ENCODE measurements at regions not wholly inside any gene's neighbourhood (a gene's known extent, or its start where the extent isn't known, plus 50 kb on each side); places are given as distances from the start of the nearest gene placed in this dataset.
"Not testable (repeated sequence)": the region's sequence is repeated elsewhere in the genome, so short reads cannot be mapped to it uniquely, and the experiment has no call there.

DNA sequence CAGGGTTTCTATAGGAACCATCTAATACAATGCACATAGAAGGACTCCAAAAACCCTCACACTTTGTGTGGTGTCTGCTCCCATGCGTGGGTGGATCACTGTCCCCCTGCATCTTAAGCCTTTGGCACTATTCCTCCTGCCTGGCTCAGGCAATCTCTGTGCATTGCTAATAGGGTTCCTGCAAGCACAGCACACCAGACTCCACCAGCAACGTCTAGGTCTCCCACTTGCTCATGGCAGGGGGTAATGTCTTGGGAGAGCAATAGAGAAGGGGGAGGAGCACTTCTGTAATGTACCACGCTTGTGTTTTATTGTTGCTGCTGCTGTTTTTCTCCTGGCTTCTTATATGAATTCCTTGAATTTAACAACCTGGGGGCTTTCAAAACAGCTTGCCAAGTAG lies 182.6 kb upstream of the GLRA1 start:
- DNase-seq (ENCODE audit: low read depth) = no peak

DNA sequence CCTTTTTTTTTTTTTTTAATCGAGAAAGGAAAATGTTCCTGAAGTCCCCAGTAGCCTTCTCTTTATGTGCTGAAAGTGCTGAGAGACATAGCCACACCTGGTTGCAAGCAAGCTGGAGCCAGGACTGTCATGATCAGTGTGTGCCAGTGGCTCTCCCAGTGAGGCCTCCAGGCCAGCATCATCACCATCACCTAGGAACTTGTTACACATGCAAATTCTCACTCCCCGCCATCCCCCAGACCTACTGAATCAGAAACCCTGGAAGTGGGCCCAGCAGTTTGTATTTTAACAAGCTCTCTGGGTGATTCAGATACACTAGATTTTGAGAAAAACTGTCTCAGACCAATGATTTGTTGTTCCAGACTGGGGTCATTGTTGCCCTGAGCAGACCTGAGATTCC lies 181.9 kb upstream of the GLRA1 start:
- no peak for DNase-seq (ENCODE audit: low read depth)

DNA sequence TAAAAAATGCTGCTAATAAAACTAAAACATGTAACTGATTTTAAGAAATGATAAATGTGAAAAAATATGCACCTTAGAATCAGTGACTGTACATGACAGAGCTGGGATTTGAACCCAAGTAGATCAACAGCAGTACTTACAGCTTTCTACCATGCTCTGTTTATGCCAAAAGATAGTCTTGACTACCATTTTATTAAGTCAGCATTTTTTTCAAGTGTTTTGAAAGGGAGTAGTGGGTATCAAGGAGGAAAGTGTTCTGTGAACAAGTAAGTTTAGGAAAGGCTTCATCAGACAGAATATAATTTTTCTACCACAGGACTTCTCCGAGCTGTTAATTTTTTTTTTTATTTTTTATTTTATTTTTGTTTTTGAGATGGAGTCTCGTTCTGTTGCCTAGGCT lies 180.4 kb upstream of the GLRA1 start:
- no peak for DNase-seq (ENCODE audit: low read depth)

DNA sequence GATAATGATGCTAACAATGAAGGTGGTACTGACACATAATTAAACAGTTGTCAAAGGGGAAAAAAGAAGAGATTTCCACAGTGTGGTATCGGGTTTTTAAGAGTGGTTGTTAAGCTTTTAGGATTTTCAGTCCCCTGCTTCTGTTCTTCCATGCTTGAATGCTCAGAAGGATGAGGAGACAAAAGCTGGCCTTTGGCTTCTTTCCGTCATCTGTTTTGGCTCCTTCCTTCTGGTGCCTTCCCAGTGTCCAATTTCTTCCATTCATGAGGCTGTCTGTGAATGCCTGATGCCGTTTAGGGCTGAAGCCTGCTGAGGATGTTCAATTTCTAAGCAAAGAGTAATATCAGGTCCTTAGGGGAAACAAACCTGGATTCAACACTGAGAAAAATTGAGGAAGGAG lies 179.6 kb upstream of the GLRA1 start:
- DNase-seq (ENCODE audit: low read depth) = no peak

DNA sequence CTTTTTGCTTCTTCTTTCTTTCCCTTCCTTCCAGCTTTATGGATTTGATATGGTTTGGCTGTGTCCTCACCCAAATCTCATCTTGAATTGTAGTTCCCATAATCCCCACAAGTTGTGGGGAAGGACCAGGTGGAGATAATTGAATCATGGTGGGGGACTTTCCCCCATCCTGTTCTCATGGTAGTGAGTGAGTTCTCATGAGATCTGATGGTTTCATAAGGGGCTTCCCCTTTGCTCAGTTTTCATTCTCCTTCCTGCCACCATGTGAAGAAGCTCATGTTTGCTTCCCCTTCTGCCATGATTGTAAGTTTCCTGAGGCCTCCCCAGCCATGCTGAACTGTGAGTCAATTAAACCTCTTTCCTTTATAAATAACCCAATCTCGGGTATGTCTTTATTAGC lies 178.3 kb upstream of the GLRA1 start:
- DNase-seq (ENCODE audit: low read depth) = not testable (repeated sequence)

DNA sequence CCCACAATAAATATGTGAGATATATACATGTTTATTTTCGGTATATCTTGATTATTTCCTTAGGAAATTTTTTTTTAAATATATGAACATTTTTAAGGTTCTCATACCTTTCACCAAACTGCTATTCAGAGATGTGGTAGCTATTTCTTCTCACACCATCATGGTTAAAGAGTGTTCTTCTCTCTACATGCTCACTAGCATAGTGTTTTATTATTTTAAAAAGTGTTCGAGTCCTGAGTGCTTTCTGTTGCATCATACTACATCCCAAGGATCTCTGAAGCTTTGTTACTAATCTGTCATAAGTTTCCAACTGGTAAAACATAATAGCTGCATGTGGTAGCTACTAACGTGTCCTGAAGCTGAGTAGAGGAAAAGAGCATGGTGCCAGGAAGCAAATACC lies 177.4 kb upstream of the GLRA1 start:
- no peak for DNase-seq (ENCODE audit: low read depth)

DNA sequence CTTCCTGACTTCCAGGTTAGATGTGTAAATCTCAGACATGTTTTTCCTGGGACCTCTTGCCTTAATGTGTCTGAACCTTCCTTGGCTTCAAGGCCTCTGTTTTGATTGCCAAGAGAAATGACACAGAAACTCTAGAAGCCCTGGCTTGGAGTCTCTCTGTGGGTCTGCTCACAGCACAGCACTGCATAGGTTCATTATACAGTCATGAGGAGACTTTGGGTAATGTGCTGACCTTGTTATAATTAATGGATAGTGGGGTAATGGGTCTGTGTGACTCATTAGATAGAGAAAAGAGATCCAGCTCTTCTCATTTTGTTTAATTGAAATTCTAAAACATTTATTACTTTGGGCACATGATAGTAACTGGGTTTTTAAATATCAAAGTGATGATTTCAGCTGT lies 175.8 kb upstream of the GLRA1 start:
- DNase-seq (ENCODE audit: low read depth) = no peak

DNA sequence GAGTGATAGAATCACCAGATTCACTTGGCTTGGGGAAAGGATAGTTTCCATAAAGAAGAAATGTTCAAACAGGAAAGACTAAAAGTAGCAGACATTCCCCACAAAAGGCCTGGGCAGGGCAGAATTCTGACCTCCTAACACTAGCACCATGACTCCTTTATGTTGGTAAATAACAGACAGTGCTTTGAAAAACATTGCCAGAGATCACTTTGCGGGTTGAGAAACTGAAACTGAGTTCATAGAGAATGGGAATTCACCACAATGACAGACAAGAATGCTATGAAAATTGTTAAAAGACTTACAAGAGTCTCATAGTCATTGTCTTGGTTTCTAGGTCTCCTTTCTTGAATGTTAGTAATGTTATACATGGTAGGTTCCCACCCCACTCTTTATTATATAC lies 172.5 kb upstream of the GLRA1 start:
- DNase-seq (ENCODE audit: low read depth) = no peak

DNA sequence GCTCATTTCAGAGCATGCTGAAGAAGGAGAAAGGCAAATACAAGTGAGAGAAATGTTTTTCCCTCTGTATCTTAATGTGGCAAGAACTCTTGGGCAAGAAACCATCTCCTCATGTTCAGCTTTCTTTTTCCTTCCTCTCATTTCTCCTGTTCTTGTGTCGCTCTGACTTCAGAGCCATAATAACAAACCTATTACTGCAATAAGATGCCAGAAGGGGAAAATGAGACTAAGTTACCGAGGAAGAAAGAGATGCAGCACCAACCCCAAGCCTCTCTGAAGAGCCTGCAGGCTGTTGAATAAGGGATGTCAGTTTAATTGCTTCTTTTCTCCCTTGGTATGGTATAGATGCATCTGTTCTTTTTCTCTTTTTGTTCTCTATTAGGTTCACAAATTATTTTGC lies 170.1 kb upstream of the GLRA1 start:
- DNase-seq (ENCODE audit: low read depth) = no peak

DNA sequence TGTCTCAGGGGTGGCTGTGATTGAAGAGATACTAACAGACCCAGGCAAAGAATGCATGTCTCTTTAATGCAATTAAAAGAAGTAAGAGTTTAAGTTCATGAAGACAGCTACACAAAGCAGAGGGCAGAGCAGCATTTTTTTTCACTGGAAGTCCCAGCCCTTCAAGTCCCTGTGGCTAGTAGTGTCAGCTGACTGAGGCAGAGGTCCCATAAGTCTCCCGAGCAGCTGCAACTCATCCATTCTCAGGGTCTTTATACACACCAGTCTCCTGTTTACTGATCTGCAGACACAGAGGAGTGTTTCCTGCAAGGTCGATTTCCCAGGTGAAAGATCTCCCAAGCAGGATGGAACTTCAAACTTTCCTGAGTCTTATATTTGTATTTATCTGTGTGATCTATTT lies 169.4 kb upstream of the GLRA1 start:
- no peak for DNase-seq (ENCODE audit: low read depth)

DNA sequence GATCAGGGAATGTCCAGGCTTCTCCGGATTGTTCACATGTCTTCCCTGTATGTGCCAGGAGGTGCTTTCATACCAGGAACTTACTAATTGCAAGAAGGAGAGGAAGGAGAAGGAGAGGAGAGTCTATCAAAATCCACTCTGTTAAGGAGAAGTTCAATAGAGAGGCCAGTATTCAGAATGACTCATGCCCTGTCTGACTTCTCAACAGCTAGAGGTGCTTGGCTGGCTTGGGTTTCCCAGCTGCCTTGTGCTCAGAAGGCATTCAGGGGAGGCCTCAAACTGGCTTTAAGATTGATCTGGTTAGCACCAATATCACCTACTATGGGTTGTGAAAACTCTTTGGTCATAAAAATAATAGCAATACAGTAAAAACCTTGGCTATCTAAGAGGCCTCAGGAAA lies 167.9 kb upstream of the GLRA1 start:
- DNase-seq (ENCODE audit: low read depth) = peak; percentile 24

DNA sequence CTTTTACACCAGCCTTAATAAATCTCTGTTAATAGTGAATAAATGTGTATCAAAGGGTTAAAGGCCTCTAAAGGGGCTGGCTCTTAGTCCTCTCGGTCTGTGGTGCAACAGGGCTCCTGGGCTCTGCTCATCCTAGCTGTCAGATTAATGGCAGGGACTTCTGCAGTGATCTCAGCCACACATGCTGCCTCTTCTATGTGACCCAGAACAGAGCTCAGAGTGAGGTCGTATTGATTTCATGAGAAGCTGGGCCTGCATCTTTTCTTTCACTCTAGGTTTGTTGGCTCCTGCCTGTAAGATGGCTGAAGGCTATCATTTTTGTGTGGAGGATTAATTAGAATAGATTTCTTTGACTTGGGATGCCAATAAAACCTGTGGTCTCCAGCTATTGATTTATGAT lies 165.0 kb upstream of the GLRA1 start:
- no peak for DNase-seq (ENCODE audit: low read depth)

DNA sequence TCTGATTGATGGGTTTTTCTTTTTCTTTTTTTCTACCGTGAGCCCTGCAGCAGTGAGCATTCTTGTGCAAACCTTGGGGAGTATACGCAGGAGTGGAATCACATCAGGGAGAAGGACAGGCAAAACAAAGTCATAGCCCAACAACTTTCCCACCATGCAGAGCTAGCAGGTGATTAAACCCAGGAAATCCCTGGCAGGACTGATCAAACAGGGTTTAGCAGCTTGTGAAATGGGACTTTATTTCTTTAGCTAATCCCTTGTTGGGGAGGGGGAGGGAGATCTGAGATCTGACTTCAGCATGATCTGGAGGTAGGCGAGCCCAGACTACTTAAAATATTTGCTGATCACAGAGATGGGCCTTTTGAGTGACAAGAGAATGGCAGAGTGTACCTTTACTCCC lies 162.0 kb upstream of the GLRA1 start:
- DNase-seq (ENCODE audit: low read depth) = no peak

DNA sequence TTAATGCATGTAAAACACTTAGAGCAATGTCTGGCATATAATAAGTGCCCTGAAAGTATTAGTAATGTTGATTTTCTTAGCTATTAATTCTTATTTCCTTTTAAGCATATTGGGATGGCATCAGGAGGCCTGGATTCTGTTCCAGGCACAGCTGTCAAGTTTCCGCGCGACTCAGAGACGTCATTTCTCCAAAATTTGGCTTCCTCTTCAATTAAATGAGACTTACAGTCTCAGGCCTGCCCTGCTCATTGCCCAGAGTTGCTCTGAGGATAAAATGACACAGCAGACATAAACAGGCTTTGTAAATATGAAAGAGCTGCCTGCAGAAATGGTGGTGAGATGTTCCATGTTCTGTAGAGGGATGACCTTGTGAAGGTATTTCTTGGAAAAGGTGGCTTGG lies 159.8 kb upstream of the GLRA1 start:
- no peak for DNase-seq (ENCODE audit: low read depth)

DNA sequence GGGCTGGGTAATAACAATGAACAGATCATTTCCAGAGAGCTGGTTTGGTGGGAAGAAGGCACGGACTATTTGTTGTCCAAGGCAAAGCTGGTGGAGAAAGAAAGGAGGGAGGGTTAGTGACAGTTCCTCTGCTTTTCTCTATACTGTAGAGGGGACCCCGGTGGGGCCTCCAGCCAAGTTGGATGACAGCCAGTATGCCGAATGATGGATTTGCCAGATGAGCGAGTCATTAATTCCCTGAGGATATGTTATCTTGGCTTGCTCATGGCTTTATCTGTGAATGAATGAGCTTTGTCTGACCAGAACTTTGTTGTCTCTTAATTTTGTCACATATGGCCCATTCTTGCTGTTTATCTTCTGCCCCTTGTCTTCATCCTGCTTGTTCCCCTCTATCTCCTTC lies 158.6 kb upstream of the GLRA1 start:
- DNase-seq (ENCODE audit: low read depth) = peak; percentile 8

DNA sequence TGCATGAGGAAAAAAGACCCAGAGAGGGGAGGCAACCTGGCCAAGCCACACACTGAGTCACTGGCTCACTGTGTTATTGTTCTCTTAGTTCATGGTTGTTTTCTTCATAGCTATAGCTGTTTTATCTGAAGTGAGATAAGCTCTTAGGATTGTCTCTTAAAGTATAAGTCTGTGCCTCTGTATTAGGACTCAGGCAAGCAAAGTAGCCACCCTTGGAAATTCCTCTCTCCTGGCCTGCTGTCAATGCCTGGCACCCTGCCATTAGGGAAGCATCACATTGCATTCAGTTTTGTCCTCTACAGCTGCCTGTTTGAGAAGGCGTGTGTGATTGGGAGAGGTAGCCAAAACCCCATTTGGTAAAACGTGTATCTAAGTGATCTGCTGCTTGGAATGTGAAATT lies 147.4 kb upstream of the GLRA1 start:
- DNase-seq (ENCODE audit: low read depth) = peak; percentile 74

DNA sequence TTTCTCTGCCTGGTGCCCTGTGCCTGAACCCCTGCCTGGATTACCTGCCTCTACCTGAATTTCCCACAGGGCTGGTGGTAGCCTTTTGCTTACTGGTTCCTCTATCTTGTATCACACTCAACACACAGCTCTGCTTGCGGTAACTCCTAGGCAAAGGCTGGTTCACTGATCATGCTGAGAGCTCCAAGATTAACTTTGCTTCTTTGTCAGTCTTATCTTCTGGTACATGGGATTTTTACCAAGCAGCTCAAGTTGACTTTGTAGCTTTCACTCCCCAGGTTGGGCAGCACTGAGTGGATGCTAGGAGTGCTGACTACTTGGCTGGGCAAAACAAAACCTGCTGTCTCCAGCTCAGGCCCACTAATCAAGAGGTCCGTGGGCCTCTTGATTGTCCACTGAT lies 145.9 kb upstream of the GLRA1 start:
- DNase-seq (ENCODE audit: low read depth) = no peak

DNA sequence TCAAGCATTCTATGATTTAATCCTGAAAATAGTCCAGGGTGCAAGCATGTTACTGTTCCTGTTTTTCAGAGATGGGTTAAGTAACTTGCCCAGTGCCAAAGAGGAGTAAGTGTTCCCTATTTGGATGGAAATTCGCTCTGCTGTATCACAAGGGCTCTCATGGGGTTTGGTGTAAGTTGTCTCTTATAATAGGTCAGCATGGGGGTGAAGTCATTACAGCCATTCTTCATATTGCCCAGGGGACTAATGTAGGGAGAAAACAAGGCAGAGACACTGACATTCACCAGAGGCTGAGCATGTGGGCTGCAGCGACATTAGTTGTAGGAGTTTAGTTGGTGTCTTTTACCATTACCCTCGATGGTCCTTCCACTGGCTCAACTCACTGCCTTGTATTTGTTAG lies 142.1 kb upstream of the GLRA1 start:
- DNase-seq (ENCODE audit: low read depth) = no peak

DNA sequence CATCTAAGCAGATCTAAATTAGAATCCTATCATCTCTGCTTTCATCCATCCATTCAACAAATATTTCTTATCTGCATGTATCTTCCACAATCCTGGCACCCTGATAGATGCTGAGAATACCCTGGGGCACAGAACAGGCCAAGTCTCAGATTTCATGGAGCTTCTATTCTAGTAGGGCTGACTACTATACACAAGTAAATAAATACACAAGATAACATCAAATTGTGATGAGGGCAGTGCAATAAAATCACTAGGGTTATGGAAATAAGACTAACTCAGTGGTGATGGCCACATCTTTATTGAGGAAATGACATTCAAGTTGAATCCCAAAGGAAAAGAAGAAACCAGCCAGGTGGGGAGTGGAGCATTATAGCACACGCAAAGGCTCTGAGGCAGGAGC lies 138.4 kb upstream of the GLRA1 start:
- no peak for DNase-seq (ENCODE audit: low read depth)

DNA sequence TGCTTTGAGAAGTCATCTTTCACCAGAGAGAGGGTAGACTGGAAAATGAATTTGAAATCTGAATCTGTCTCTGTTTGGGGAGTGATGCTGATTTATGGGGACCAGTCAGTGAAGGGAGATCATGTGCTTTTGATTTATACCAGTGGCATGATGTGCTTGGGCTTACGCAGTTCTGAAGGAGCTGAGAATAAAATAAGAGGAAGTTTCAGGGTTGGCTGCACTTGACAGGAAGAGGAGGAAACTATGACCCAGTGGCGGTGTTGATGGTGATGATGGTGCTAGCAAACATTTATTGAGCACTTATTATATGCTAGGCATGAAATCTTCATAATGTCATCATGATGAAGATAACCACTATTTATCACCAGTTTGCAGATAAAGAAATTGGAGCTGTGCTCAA lies 136.4 kb upstream of the GLRA1 start:
- DNase-seq (ENCODE audit: low read depth) = no peak

DNA sequence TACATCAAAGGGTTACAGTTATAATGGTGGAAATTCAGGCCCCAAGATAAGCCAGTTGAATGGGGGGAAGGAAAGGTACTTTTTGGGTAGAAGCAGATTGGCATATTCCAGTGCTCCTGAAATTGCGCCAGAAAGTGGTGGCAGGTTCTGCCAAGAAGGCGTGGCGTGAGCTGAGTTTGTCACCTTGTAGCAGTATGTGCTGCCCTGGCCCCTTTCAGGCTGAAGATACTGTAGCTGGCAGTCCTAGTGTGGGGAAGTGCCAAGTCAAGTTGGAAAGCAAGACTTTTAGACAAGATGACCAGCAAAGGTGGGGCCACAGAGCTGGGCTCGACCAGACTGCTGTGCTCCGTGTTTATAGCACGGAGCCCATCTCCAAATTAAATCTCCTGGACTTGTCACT lies 133.6 kb upstream of the GLRA1 start:
- no peak for DNase-seq (ENCODE audit: low read depth)

DNA sequence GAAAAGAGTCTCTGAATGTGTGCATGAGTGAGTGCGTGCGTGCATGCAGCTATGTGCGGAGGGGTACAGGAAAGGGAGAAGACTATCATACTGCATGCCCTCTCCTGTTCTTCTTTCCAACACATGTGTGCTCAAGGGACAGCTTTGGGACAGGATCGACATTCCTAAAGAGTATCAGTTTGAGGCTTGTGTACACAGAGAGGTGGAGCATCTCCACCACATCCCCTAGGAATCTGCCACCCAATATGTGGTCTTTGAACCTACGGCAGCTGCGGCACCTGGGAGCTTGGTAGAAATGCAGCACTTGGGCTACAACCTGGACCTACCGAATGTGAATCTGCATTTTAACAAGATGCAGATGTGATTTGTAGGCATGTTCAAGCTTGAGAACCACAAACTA lies 132.3 kb upstream of the GLRA1 start:
- DNase-seq (ENCODE audit: low read depth) = no peak

DNA sequence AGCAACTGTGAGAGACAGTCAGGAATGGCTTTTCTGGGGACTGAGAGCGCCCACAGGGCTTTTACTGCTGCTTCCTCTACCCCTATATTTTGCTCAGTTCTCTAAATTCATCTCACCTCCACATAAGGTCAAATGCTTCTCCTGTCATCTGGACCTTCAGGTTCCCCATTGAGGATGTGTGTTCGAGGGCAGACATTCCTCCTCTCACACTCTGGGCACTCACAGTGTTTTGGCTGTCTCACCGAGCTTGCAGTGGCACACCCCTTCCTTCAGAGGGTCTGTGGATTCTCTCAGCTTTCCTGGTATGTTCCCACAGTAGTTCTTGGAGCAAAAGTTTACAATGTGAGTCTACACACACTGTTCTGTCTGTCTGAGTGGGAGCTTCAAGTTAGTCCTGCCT lies 127.8 kb upstream of the GLRA1 start:
- DNase-seq (ENCODE audit: low read depth) = no peak

DNA sequence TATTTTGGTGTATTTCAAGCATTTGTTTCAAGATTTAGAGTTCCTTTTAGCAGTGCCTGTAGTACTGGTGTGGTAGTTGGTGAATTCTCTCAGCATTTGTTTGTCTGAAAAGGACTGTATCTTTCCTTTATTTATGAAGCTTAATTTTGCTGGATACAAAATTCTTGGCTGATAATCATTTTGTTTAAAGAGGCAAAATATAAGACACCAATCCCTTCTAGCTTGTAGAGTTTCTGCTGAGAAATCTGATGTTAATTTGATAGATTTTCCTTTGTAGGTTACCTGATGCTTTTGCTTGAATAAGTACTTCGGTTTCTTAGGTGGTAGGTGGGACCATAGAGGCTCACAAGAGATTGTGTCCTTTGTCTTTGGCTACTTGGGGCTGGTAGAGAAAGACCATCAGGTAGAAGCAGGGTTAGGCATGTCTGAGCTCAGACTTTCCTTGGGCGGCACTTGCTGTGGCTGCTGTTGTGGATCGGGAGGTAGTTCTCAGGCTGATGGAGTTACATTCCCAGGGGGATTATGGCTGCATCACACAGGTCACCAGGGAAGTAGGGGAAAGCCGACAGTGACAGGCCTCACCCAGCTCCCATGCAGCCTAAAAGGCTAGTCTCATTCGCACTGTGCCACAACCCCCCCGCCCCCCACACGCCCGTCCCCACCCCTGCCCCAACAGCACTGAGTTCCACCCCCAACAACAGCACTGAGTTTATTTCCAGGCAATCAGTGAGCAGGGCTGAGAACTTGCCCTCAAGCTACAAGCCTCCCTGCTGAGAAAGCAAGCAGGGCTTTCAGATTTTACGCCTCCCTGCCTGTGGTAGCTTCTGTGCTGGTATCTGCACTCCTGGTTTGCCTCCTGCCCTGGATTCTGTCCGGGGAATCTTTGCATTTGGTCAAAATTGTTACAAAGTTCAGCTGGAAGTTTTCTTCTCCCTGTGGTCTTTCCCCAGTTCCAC lies 127.1 kb upstream of the GLRA1 start:
- peak; percentile 33 for DNase-seq (ENCODE audit: low read depth)
